Pulmonary artery endothelial cell (primary cell): ENCODE measurements at regions not wholly inside any gene's neighbourhood (a gene's known extent, or its start where the extent isn't known, plus 50 kb on each side); places are given as distances from the start of the nearest gene placed in this dataset.
"Not testable (repeated sequence)": the region's sequence is repeated elsewhere in the genome, so short reads cannot be mapped to it uniquely, and the experiment has no call there.

ENCODE experiments used
- DNase-seq: peaks from one replicate; pipeline ENCODE4 v3.0.0-alpha.2; 2011; ENCODE audit warnings: low read depth, low spot score

GRCh38 chr1:10867138-10867721 lies 70.8 kb upstream of the CASZ1 start:
- DNase-seq: no peak

GRCh38 chr1:10867914-10868598 lies 71.6 kb upstream of the CASZ1 start:
- DNase-seq: no peak

GRCh38 chr1:10868599-10868965 lies 72.1 kb upstream of the CASZ1 start:
- DNase-seq: no peak

- no peak for DNase-seq
Measured at GRCh38 chr1:10869933-10870332, 73.5 kb upstream of the CASZ1 start.

- no peak for DNase-seq
Measured at GRCh38 chr1:10870493-10871096, 74.1 kb upstream of the CASZ1 start.

- DNase-seq: no peak
Measured at GRCh38 chr1:10873189-10873588, 76.7 kb upstream of the CASZ1 start.

GRCh38 chr1:10874351-10874750 lies 77.9 kb upstream of the CASZ1 start:
- DNase-seq: no peak

- DNase-seq: no peak
Measured at GRCh38 chr1:10877894-10878293, 81.4 kb upstream of the CASZ1 start.

GRCh38 chr1:10878469-10878868 lies 82.0 kb upstream of the CASZ1 start:
- no peak for DNase-seq

GRCh38 chr1:10880063-10880462 lies 83.6 kb upstream of the CASZ1 start:
- no peak for DNase-seq

GRCh38 chr1:10881046-10881445 lies 84.6 kb upstream of the CASZ1 start:
- no peak for DNase-seq

- DNase-seq: no peak
Measured at GRCh38 chr1:10882069-10882468, 85.6 kb upstream of the CASZ1 start.

GRCh38 chr1:10887032-10887431 lies 90.6 kb upstream of the CASZ1 start:
- DNase-seq: not testable (repeated sequence)

- DNase-seq: no peak
Measured at GRCh38 chr1:10888291-10888690, 91.8 kb upstream of the CASZ1 start.

- DNase-seq: no peak
Measured at GRCh38 chr1:10888791-10889649, 92.6 kb upstream of the CASZ1 start.

- no peak for DNase-seq
Measured at GRCh38 chr1:10889650-10890353, 93.4 kb upstream of the CASZ1 start.

GRCh38 chr1:10890491-10891071 lies 94.1 kb upstream of the CASZ1 start:
- DNase-seq: no peak

- DNase-seq: no peak
Measured at GRCh38 chr1:10891091-10891490, 94.6 kb upstream of the CASZ1 start.

GRCh38 chr1:10892138-10893065 lies 96.0 kb upstream of the CASZ1 start:
- no peak for DNase-seq

GRCh38 chr1:10895621-10896020 lies 99.2 kb upstream of the CASZ1 start:
- no peak for DNase-seq
